BJ (cell line): ENCODE measurements at regions not wholly inside any gene's neighbourhood (a gene's known extent, or its start where the extent isn't known, plus 50 kb on each side); places are given as distances from the start of the nearest gene placed in this dataset.

Experiments
- CTCF ChIA-PET: fragments of 350-600 bp; formaldehyde crosslinking; extraction: SDS; loops from one replicate; lab custom pipeline; 2021; ENCODE audit warnings: antibody characterized with exemption, inconsistent platforms; lab: Yijun Ruan, JAX
- POLR2A ChIA-PET: fragments of 300-600 bp; sonication (Branson Sonifier 250); formaldehyde crosslinking; extraction: SDS; loops from one replicate; lab custom pipeline; 2021; ENCODE audit warnings: antibody characterized with exemption; lab: Charles Lee
- DNase-seq: peaks from one replicate; pipeline ENCODE4 v3.0.0-alpha.2; 2011; ENCODE audit warnings: low read depth
- H3K27me3 ChIP-seq: 2 replicates; pipeline ENCODE4 v1.6.0; 2011; ENCODE audit warnings: low read length; ENCODE audit not compliant: control insufficient read depth, insufficient read depth
- H3K36me3 ChIP-seq: 2 replicates; pipeline ENCODE4 v1.5.1; 2011; ENCODE audit warnings: low read length; ENCODE audit not compliant: control insufficient read depth, insufficient read depth
- H3K4me3 ChIP-seq: 2 replicates; pipeline ENCODE4 v1.5.1; 2011; ENCODE audit warnings: low read depth, mild to moderate bottlenecking, control low read depth, low read length
- CTCF ChIP-seq: IDR thresholded peaks from 2 replicates; pipeline ENCODE4 v1.5.1; 2011; ENCODE audit warnings: low read depth, mild to moderate bottlenecking, control low read depth, inconsistent platforms, low read length, moderate library complexity; ENCODE audit not compliant: insufficient read depth

GRCh38 chr14:44759277-44759676 is 202.5 kb downstream of the KLHL28 start:
- CTCF ChIA-PET, result no interaction called here
- no peaks in the 10 kb centered on the region for H3K36me3 ChIP-seq
- POLR2A ChIA-PET, result no interaction called here
- H3K4me3 ChIP-seq, result no peak overlapping the region
- TF ChIP-seq CTCF, result no peak
- H3K27me3 ChIP-seq, result no peaks in the 10 kb centered on the region
- no peak for DNase-seq

GRCh38 chr14:44756554-44756953 is 205.2 kb downstream of the KLHL28 start:
- ChIA-PET POLR2A (no interaction called here), CTCF (no interaction called here)
- H3K27me3 ChIP-seq, result no peaks in the 10 kb centered on the region
- H3K4me3 ChIP-seq, result no peak overlapping the region
- H3K36me3 ChIP-seq, result no peaks in the 10 kb centered on the region
- TF ChIP-seq CTCF, result no peak
- DNase-seq, result no peak

- ChIA-PET CTCF (no interaction called here), POLR2A (no interaction called here)
- TF ChIP-seq CTCF, result no peak
- no peak overlapping the region for H3K4me3 ChIP-seq
- no peaks in the 10 kb centered on the region for H3K27me3 ChIP-seq
- no peak for DNase-seq
- no peaks in the 10 kb centered on the region for H3K36me3 ChIP-seq
Measured at GRCh38 chr14:44745371-44745770, 216.4 kb downstream of the KLHL28 start.

- Histone ChIP-seq H3K36me3 (no peaks in the 10 kb centered on the region), H3K27me3 (no peaks in the 10 kb centered on the region), H3K4me3 (no peak overlapping the region)
- no peak for TF ChIP-seq CTCF
- DNase-seq, result no peak
- ChIA-PET CTCF (interaction anchor here (0.6 kb wide), 1 partner anchor 288 kb away, joined by 6 read pairs; no protein-coding TSS in a partner anchor), POLR2A (no interaction called here)
Measured at GRCh38 chr14:44742202-44742601, 219.5 kb downstream of the KLHL28 start.

GRCh38 chr14:44741431-44741830 is 220.3 kb downstream of the KLHL28 start:
- Histone ChIP-seq H3K27me3 (no peaks in the 10 kb centered on the region), H3K4me3 (no peak overlapping the region), H3K36me3 (no peaks in the 10 kb centered on the region)
- DNase-seq, result no peak
- CTCF ChIA-PET, result no interaction called here
- POLR2A ChIA-PET, result no interaction called here
- no peak for TF ChIP-seq CTCF
